SKM-1 (cell line): ENCODE measurements at regions not wholly inside any gene's neighbourhood (a gene's known extent, or its start where the extent isn't known, plus 50 kb on each side); places are given as distances from the start of the nearest gene placed in this dataset.
"Not testable (repeated sequence)": the region's sequence is repeated elsewhere in the genome, so short reads cannot be mapped to it uniquely, and the experiment has no call there.

ENCODE experiments used
- DNase-seq: peaks from one replicate; lab custom pipeline; 2025; ENCODE audit not compliant: unreplicated experiment; lab: John Stamatoyannopoulos, UW

DNA sequence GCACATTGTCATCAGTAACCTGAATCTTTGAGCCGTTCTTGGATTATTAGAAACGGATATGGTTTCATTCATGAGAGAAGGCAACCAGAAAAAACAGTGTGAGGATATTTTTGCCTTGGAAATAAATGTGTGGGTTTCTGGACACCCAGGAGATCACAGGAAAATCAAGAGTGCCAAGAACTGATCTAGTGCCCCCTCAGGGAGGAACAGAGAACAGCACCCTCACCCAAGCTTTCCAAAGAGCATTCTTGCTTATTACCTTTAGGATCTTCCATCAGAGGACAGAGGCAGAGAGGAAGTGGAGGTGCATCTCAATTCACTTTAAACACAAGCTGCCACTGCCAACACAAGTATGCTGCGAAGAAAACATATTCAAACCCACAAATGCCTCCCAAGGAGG, 851.5 kb upstream of the COBL start:
- DNase-seq: no peak

DNA sequence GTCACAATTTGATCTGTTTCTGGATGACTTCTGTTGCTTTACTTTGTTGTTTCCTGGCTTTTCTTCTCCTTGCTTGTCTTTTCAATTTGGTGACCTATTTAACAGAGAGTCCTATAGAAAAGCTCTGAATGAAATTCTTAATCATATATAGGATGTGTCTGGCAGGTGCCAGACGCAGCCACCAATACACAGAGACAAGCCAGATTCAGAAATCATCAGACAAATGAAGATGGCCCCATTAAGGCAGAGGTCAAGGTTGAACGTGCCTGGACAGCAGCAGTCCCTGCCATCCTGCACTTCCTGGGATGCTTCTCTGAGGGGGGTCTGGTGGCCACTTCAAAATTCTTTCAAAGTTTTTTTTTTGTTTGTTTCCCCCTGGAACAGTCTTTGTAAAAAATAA, 846.7 kb upstream of the COBL start:
- DNase-seq: no peak

- DNase-seq: no peak
Measured at GRCh38 chr7:52161483-52161882, 844.9 kb upstream of the COBL start.

DNA sequence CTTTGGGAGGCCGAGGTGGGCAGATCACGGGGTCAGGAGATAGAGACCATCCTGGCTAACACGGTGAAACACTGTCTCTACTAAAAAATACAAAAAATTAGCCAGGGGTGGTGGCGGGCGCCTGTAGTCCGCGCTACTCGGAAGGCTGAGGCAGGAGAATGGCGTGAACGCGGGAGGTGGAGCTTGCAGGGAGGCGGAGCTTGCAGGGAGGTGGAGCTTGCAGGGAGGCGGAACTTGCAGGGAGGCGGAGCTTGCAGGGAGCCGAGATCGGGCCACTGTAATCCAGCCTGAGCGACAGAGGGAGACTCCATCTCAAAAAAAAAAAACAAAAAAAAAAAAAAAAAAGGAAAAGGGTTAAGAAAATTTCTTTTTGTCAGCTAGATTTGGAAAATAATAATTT, 842.8 kb upstream of the COBL start:
- not testable (repeated sequence) for DNase-seq

DNA sequence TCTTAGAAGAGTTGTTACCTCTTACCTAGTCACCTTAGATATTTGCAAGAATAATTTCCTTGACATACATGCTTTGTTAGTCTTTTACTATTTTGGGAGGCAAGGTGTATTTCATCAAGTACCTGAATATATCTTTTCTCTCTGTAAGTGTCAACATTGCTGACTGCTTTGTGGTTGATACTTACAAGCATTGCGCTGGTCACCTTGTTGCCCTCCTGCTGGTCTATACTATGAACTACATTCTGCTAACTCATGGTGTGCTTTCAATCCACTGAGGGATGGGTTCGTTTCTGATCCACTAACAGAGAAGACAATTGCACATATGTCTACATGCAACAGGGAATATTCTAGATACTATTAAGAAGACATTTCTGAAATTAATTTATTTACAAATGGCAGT, 837.8 kb upstream of the COBL start:
- DNase-seq: no peak

DNA sequence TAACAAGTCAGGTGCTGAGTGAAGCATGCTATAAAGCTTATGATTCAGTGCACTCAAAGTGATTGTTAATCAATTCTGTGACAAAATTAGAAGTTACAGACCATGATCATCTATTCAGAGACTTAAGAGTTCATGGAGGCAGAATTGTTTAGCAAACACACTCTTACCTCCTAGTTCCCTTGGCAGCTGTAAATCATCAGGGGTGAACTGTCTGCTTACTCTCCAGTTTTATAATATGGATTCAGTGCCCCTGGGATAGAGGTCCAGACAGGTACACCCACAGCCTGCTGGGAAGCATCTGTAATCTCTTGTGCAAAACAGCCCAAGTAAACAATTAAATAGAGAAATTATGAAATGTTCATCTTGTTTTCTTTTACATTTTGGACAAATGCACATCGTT, 835.0 kb upstream of the COBL start:
- DNase-seq: no peak

GRCh38 chr7:52150952-52151351, 834.3 kb upstream of the COBL start:
- no peak for DNase-seq

- no peak for DNase-seq
Measured at GRCh38 chr7:52146871-52147634, 830.4 kb upstream of the COBL start.

GRCh38 chr7:52143219-52143618, 826.6 kb upstream of the COBL start:
- DNase-seq: no peak

DNA sequence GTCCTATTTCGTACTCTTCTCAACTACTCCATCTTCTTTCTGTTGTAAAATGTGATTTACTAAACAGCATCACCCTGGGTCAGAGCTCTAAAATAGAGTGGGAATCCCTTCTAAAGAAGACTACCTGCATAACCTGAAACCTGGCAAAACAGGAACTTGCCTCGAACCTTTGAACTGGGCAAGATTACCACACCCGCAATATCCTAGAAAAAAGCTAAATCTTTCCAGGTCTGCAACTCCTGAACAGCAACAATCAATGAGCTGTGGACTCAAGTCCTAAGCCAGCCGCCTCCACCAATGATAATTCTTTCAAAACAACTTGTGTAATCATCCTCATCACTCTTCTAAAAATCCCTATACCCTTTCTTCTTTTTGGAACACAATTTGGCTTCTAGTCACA, 824.2 kb upstream of the COBL start:
- no peak for DNase-seq

GRCh38 chr7:52135403-52135802, 818.8 kb upstream of the COBL start:
- no peak for DNase-seq

GRCh38 chr7:52129278-52129677, 812.7 kb upstream of the COBL start:
- DNase-seq: no peak

- no peak for DNase-seq
Measured at GRCh38 chr7:52120912-52121311, 804.3 kb upstream of the COBL start.

DNA sequence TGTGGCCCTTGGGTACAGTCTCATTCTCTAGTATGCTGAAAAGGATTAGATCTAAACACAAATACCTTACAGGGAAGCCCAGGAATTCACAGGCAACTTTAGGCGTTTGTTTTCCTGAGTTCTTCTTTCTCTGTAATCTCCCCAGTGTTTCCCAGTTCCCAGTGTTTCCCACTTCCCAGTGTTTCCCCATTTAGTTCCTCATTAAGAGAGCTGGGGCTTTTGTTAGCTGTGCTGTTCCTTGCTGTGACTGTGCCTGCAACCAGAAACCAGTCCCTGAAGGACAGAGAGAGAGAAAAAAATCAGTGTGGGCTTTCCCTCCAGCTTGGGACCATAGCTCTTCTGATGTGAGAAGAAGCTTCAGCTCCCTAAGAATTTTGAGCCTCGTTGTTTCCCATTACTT, 802.9 kb upstream of the COBL start:
- DNase-seq: no peak

- no peak for DNase-seq
Measured at GRCh38 chr7:52114509-52114908, 797.9 kb upstream of the COBL start.

GRCh38 chr7:52114056-52114455, 797.4 kb upstream of the COBL start:
- DNase-seq: no peak

DNA sequence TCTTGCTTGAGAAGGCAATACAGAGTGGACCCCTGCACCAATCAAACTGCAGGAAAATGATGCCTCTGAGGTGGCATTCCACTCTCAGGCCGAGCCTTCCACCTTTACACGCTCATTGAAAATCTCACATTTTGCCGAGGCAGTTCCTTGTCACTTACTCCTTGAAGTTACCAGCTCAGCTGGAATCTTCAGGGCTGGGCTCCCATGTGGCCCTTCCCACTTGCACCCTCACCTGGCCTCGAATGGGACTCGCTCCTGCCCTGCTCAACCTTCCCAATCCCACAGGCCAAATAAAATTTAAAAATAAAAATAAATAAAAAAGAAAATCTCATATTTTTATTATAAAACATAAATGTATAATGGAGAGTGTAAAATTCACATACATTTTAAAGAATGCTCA, 790.7 kb upstream of the COBL start:
- DNase-seq: no peak

GRCh38 chr7:52095861-52096260, 779.3 kb upstream of the COBL start:
- DNase-seq: no peak

DNA sequence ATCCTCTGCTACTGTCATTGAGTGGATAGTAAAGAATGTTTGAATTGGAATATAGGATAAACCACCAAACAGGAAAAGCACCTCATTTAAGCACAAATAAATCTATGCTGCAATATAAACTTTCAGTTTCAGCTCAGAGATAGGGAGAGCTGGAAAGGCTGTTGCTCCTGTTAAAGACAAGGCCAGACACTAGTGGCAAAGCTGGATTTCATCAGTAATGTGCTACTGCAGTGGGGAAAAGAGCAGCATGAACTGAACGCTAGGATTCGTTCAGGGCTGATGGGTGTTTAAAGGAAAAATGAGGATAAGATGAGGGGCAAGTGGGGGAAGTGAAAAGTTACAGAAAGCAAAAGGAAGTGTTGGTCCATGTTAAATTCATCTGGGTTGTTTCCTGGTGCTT, 775.4 kb upstream of the COBL start:
- DNase-seq: no peak

DNA sequence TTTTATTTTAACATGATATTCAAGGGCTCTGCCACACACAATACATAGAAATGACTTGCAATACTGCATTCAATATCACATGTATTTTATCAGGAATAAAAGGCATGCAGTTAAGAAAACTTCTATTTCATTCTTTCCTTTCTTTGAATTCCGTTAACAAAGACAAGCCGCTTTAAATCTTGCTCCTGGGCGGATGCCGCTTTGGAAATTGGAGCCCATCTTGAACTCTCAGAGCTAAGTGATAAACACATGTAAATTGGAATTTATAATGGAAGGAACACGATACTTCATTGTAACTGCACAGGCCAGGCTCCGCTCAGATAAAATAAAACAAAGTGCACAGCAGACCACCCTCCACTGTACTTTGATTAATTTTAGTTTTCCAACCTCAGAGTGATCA, 774.5 kb upstream of the COBL start:
- no peak for DNase-seq

DNA sequence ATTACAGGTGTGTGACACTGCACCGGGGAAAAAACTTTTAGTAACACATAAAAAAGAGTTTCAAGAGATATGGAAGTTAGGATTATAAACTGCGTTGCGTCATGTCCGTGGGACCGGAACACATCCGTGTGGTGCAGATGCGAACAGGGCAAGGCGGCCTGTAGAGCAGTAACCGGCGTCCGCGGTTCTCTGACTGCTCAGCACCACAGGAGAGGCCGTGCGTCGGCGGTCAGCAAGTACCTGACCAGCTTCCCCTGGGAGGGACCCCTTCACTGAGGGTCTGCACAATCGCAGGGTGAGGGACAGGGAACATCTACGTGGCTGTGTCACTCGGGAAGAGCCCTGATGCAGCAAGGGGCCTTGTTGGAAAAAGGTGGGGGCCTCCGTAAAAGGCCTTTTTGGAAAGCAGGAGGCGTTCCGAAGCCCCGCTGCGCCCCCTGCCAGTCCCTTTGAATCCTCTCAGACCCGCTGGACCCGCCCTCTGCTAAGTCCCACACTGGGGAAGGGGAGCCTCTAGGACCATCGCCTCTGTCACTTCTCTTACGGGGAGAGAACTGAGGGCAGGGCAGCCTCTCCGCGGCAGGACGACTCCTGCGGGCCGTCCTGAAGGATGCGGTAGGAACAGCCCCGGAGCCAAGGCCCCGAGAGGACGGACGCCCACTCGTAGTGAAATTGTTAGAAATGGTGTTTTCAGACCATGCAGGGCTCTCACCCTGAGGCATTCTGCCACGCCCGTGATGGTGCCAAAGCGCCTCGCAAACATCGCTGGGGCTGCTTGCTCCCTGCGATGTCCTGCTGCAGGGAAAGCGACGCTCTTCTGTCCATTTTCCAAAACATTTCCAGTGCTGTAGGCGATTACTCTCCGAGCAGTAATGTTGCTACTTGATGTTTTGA, 771.6 kb upstream of the COBL start:
- DNase-seq: no peak

DNA sequence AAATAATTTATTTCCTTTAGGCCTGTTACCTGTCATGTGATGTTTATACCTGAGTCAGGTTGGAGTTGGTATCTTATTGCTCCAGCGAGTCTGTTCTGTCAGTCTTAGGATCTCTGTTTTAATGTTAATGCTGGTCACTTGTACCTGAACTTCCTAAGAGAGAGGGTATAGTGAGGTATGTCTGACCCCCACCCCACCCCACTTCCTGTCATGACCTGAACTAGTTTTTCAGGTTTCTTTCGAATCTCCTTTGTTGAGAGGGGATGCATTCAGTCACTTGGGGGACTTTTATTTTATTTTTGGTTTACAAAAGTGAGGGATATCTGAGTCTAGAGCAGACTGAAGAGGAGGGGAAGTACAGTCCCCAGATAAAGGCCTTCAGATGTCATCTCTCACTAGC, 769.0 kb upstream of the COBL start:
- no peak for DNase-seq
